Activated naive CD8-positive, alpha-beta T cell treated with anti-CD3 and anti-CD28 coated beads, Interleukin-2, amount 10 ng/mL, durations not matched to agents 7 days and 5 days (primary cell): ENCODE measurements at regions not wholly inside any gene's neighbourhood (a gene's known extent, or its start where the extent isn't known, plus 50 kb on each side); places are given as distances from the start of the nearest gene placed in this dataset.
"Not testable (repeated sequence)": the region's sequence is repeated elsewhere in the genome, so short reads cannot be mapped to it uniquely, and the experiment has no call there.

Source experiments
- ATAC-seq: fragments of 150-1000 bp; cut with Tn5 transposase; one replicate; pipeline ENCODE4 v1.10.0; 2021; ENCODE audit warnings: low read depth, moderate library complexity
- POLR2A ChIA-PET: fragments of 350-600 bp; sonication (Branson Sonifier 250); formaldehyde crosslinking; loops from one replicate; lab custom pipeline; 2021; ENCODE audit warnings: antibody characterized with exemption; lab: Charles Lee
- DNase-seq: peaks from one replicate; pipeline ENCODE4 v3.0.0; 2021
- H3K27ac Mint-ChIP-seq: one replicate; pipeline ENCODE4 v1.8.0; 2022; ENCODE audit warnings: mild to moderate bottlenecking, mixed read lengths
- H3K27me3 Mint-ChIP-seq: one replicate; pipeline ENCODE4 v1.8.0; 2022; ENCODE audit warnings: mild to moderate bottlenecking, moderate library complexity, mixed read lengths
- H3K36me3 Mint-ChIP-seq: one replicate; pipeline ENCODE4 v1.8.0; 2021; ENCODE audit warnings: mild to moderate bottlenecking, mixed read lengths
- H3K4me1 Mint-ChIP-seq: one replicate; pipeline ENCODE4 v1.8.0; 2021; ENCODE audit warnings: mixed read lengths
- H3K4me3 Mint-ChIP-seq: one replicate; pipeline ENCODE4 v1.8.0; 2022; ENCODE audit warnings: mild to moderate bottlenecking, moderate library complexity, mixed read lengths
- H3K9me3 Mint-ChIP-seq: one replicate; pipeline ENCODE4 v1.8.0; 2021; ENCODE audit warnings: mixed read lengths

DNA sequence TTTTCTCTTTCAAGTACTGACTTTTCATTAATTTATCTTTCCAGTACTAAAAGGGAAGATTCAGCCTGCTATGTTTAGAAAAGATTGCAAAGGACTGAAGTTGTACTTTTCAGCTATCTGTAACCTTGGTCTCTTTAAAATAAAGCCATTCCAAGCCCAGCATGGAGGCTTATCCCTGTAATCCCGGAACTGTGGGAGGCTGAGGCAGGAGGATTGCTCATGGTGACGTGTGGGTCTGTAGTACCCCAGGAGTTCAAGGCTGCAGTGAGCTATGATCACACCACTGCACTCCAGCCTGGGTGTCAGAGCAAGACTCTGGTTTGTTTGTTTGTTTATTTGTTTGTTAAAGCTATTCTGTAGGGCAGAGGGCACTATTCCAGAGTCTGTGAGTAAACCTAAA, 50.6 kb upstream of the TMEM170B start:
- Mint-ChIP-seq H3K9me3 (no peaks in the 10 kb centered on the region), H3K4me1 (no peaks in the 10 kb centered on the region), H3K36me3 (no peaks in the 10 kb centered on the region), H3K27ac (no peak overlapping the region), H3K4me3 (no peak overlapping the region), H3K27me3 (peaks cover 7% of the 10 kb centered on the region)
- POLR2A ChIA-PET, result no interaction called here
- DNase-seq (no peak), ATAC-seq (no peak)

DNA sequence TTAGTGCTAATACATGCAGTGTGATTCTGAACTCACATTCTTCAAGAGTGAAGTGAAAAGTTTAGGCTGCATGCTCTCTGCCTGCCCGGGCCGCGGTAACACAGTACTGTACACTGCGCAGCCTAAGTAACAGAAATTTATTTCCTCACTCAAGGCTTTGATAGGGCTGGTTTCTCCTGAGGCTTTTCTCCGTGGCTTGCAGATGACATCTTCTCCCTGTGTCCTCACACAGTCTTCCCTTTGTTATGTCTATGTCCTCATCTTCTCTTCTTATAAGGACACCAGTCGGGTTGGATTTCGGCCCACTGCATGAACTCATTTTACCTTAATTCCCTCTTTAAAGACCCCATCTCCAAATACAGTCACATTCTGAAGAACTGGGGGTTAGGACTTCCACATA, 51.1 kb upstream of the TMEM170B start:
- POLR2A ChIA-PET, result no interaction called here
- DNase-seq (no peak), ATAC-seq (no peak)
- Mint-ChIP-seq H3K36me3 (no peaks in the 10 kb centered on the region), H3K27me3 (peaks cover 7% of the 10 kb centered on the region), H3K9me3 (no peaks in the 10 kb centered on the region), H3K27ac (no peak overlapping the region), H3K4me1 (no peaks in the 10 kb centered on the region), H3K4me3 (no peak overlapping the region)

DNA sequence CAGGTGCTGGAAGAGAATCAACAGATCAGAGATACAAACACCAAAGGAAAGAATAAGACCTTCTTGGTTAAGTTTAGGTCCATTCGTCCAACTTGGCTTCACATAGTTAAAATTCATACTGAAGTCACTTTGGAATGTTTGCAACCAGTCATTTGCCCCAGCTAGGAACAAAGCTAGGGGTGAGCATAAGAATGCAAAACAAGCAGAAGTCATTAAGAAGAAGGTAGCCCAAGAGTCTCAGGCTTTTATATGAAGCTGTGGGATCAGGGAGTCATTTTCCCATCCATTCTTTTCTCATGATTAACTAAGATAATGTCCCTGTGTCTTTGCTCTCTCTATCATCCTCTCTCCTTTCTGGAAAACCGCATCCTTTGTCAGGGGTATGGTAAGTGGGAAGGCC, 51.5 kb upstream of the TMEM170B start:
- POLR2A ChIA-PET, result no interaction called here
- peaks cover 7% of the 10 kb centered on the region for H3K27me3 Mint-ChIP-seq
- H3K4me1 Mint-ChIP-seq, result no peaks in the 10 kb centered on the region
- H3K4me3 Mint-ChIP-seq, result no peak overlapping the region
- DNase-seq, result no peak
- no peaks in the 10 kb centered on the region for H3K9me3 Mint-ChIP-seq
- ATAC-seq, result no peak
- no peaks in the 10 kb centered on the region for H3K36me3 Mint-ChIP-seq
- H3K27ac Mint-ChIP-seq, result no peak overlapping the region

DNA sequence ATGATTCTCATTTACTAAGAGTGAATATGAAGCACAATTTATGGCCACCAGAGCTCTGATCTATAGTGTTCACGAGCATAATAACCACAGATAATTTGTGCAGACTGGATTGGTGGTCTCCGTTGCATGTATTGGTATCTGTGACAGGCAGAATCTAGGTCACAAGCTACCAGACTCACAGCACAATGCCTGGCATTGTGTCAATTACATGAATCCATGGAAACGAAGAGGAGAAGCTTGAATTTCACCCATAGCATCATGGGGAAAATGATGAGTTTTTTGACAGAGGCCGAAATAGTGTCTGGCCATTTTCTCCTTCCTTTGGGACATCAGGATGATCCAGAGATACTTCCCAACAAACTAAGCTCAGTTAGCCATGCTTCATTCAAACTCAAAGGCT, 52.3 kb upstream of the TMEM170B start:
- no peaks in the 10 kb centered on the region for H3K36me3 Mint-ChIP-seq
- H3K9me3 Mint-ChIP-seq, result no peaks in the 10 kb centered on the region
- H3K27ac Mint-ChIP-seq, result no peak overlapping the region
- H3K4me3 Mint-ChIP-seq, result no peak overlapping the region
- peaks cover 8% of the 10 kb centered on the region for H3K27me3 Mint-ChIP-seq
- POLR2A ChIA-PET, result no interaction called here
- no peaks in the 10 kb centered on the region for H3K4me1 Mint-ChIP-seq
- no peak for DNase-seq
- ATAC-seq, result no peak

DNA sequence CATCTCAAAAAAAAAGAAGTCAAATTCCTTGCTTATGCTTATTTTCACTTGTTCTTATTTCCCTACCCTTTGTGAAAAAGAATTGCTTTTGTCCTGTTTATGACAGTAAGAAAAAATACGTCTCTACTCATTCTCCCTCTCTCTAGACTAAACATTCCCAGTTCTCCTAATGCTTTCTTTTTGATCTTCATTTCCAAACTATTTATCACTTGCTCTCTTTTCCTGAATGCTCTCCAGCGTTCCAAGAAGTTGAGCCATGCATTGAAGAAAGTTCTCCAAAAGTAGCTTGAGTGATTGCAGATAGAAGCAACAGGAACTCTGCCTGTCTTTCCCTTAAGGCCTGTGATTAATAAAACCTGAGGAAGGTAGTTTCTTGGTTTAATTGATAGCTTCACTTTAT, 53.1 kb upstream of the TMEM170B start:
- H3K27me3 Mint-ChIP-seq, result peaks cover 3% of the 10 kb centered on the region
- H3K4me1 Mint-ChIP-seq, result no peaks in the 10 kb centered on the region
- no peak overlapping the region for H3K4me3 Mint-ChIP-seq
- DNase-seq (no peak), ATAC-seq (no peak)
- no peaks in the 10 kb centered on the region for H3K9me3 Mint-ChIP-seq
- H3K36me3 Mint-ChIP-seq, result no peaks in the 10 kb centered on the region
- H3K27ac Mint-ChIP-seq, result no peak overlapping the region
- POLR2A ChIA-PET, result no interaction called here

DNA sequence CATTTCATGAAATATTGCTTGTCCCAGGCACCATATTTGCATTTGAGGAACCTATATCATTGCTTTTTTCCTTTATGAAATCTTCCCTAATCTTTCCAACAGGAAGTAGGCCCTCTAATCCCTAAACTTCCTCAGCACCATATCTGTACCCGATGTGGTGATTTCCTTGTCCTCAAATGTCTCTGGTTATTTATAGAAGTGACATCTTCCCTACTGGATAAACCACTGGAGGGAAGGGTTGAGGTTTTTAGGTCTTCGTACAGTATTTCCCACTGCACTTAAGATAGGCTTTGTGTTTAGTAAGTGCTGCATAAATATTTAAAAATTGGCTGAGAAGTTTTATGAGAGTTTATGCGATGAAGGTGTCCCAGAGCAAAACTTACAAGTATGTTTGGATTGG, 54.9 kb upstream of the TMEM170B start:
- Mint-ChIP-seq H3K9me3 (no peaks in the 10 kb centered on the region), H3K4me3 (no peak overlapping the region), H3K4me1 (no peaks in the 10 kb centered on the region), H3K27me3 (peaks cover 3% of the 10 kb centered on the region), H3K36me3 (no peaks in the 10 kb centered on the region), H3K27ac (no peak overlapping the region)
- ATAC-seq (no peak), DNase-seq (no peak)
- POLR2A ChIA-PET, result no interaction called here

DNA sequence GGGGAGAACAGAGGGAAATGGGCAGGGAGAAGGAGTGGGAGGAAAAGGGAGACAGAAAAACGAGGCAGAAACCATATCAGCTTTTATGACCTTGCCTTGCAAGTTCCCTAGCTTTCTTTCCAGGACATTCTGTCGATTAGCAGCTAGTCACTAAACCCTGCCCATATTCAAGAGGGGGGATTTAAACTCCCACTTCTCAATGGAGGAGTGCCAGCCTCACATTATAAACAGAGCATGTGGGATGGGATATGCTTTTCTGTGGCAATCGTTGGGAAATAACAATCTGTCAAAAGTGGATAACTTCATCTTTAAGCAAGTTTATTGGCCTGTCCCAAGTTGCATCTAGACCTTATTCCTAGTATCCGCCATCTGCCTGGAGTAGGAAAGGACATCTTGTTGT, 57.0 kb upstream of the TMEM170B start:
- Mint-ChIP-seq H3K9me3 (no peaks in the 10 kb centered on the region), H3K4me3 (no peak overlapping the region), H3K4me1 (no peaks in the 10 kb centered on the region), H3K27ac (no peak overlapping the region), H3K36me3 (peaks cover 3% of the 10 kb centered on the region), H3K27me3 (peaks cover 17% of the 10 kb centered on the region)
- no peak for ATAC-seq
- DNase-seq, result no peak
- POLR2A ChIA-PET, result no interaction called here

DNA sequence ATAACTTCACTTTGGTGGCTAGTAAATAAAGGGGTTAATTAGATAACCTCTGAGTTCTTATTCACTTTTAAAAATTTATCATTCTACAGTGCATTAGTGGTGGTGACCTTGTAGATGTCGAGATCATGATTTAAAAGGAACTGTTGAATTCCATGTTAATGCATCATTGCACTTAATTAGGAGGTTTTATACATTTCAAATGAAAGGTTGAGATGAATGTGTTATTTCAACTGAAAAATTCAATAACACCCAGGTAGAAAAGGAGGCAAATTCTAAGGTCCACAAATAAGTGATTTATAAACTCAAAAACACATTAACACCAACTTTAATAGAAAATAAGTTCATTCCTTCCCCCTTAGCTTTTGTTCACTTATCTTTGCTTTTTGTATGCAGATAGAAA, 58.3 kb upstream of the TMEM170B start:
- Mint-ChIP-seq H3K27me3 (peaks cover 19% of the 10 kb centered on the region), H3K4me3 (no peak overlapping the region), H3K27ac (no peak overlapping the region), H3K9me3 (no peaks in the 10 kb centered on the region), H3K4me1 (no peaks in the 10 kb centered on the region), H3K36me3 (peaks cover 3% of the 10 kb centered on the region)
- ATAC-seq, result no peak
- DNase-seq, result no peak
- POLR2A ChIA-PET, result no interaction called here

DNA sequence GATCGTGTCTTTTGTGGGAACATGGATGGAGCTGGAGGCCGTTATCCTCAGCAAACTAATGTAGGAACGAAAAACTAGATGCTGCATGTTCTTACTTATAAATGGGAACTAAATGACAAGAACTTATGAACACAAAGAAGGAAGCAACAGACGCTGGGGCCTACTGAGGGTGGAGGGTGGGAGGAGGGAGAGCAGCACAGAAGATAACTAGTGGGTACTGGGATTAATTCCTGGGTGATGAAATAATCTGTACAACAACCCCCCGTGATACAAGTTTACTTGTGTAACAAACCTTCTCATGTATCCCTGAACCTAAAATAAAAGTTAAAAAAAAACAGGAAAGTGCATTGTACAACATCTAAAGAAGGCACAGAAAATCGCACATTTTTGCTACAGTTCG, 59.0 kb upstream of the TMEM170B start:
- Mint-ChIP-seq H3K36me3 (peaks cover 3% of the 10 kb centered on the region), H3K9me3 (no peaks in the 10 kb centered on the region), H3K27ac (no peak overlapping the region), H3K27me3 (peaks cover 21% of the 10 kb centered on the region), H3K4me3 (no peak overlapping the region), H3K4me1 (no peaks in the 10 kb centered on the region)
- ATAC-seq, result no peak
- no peak for DNase-seq
- POLR2A ChIA-PET, result no interaction called here

DNA sequence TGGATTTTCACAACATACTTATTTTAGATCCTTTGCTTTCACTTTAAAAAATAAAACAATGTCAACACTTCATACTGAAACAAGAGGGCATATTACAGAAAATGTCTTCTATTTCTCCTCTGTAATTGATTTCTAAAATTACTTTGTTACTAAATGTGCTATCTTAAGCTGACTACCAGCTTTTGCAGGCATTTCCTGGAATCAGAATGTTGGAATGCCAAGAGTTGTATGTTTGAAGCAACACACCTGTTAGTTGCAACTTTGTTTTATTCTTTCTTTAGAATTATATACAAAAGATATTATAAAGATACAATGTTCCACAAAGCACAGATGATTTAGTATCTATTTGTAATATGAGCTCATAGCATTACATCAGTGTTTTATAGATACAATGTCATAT, 62.5 kb upstream of the TMEM170B start:
- no peaks in the 10 kb centered on the region for H3K9me3 Mint-ChIP-seq
- POLR2A ChIA-PET, result no interaction called here
- DNase-seq (no peak), ATAC-seq (no peak)
- peaks cover 17% of the 10 kb centered on the region for H3K27me3 Mint-ChIP-seq
- H3K4me1 Mint-ChIP-seq, result no peaks in the 10 kb centered on the region
- H3K36me3 Mint-ChIP-seq, result peaks cover 3% of the 10 kb centered on the region
- H3K27ac Mint-ChIP-seq, result no peak overlapping the region
- no peak overlapping the region for H3K4me3 Mint-ChIP-seq

DNA sequence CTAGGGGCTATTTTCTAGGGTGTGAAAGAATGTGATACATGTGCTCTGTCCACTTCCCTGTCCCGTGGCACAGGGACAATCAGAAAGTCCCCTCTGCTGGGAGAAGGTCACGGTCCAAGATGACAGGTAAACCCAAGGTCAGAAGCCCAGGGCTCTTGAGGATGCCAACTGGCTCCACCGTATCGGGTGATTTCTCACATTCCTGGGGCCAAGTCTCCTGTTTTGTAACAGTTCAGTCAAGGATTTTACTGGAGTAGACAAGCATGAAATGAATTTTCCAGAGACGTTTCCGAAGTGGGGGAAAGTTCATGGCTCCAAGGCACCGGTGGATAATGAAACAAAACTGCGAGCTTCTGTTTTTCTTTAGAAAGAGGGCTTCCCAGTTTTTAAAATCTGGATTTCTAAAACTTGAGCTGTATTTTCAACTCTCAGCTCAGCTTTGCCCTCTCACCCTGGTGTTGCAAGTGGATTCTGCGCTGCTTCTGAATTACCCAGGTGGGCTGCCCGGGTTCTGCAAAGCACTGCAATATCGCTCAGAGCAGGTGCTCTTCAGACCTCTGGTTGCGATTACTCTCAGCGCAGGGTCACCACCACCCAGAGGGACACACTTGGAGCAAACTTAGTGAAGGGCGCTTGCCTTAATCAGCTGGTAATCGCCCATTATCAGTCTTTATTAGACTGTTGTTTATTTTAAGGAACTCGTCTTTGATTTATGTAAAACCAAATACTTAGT, 64.4 kb upstream of the TMEM170B start:
- no peaks in the 10 kb centered on the region for H3K4me1 Mint-ChIP-seq
- peaks cover 3% of the 10 kb centered on the region for H3K36me3 Mint-ChIP-seq
- peaks cover 17% of the 10 kb centered on the region for H3K27me3 Mint-ChIP-seq
- DNase-seq (no peak), ATAC-seq (no peak)
- no peak overlapping the region for H3K27ac Mint-ChIP-seq
- POLR2A ChIA-PET, result no interaction called here
- H3K9me3 Mint-ChIP-seq, result no peaks in the 10 kb centered on the region
- no peak overlapping the region for H3K4me3 Mint-ChIP-seq

DNA sequence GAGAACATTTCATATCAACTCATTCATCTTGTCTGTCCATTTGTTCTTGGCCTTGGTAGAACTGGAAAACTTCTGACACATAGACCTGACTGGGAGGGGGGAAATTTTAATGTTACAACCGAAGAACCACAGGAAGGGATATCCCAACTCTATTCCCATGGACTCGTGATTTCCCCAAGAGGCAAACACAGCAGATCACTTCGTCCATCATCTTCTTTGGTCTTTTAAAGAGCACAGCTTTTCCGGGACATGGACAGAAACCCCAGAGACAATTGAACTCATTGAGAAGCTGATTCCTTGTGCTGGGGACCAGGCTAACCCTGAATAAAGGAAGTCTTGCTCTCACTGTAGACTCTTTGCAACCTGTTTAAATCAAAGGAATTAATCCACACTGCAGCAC, 66.3 kb upstream of the TMEM170B start:
- ATAC-seq (no peak), DNase-seq (no peak)
- Mint-ChIP-seq H3K4me3 (no peak overlapping the region), H3K27me3 (peaks cover 10% of the 10 kb centered on the region), H3K9me3 (no peaks in the 10 kb centered on the region), H3K4me1 (no peaks in the 10 kb centered on the region), H3K27ac (no peak overlapping the region), H3K36me3 (no peaks in the 10 kb centered on the region)
- POLR2A ChIA-PET, result no interaction called here

DNA sequence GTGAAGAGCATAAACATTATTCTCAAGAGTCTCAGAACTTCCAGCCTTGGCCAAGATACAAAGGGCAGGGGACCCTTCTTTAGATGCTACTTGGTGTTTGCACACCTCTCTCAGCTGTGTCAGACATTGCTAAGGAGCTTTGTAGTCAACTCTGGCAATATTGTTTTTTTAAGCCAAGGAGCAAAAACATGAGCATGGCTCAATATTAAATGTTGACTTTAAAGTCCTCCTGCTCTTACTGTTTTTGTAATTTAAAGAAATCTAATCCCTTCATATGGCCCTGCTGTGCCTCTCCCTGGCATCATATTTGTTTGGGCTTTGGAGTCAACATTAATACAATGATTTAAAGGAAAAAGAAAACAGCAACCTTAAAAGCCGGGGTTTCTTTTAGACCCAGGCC, 67.9 kb upstream of the TMEM170B start:
- DNase-seq (no peak), ATAC-seq (no peak)
- Mint-ChIP-seq H3K27me3 (peaks cover 4% of the 10 kb centered on the region), H3K4me3 (no peak overlapping the region), H3K36me3 (no peaks in the 10 kb centered on the region), H3K27ac (no peak overlapping the region), H3K4me1 (no peaks in the 10 kb centered on the region), H3K9me3 (no peaks in the 10 kb centered on the region)
- POLR2A ChIA-PET, result no interaction called here

DNA sequence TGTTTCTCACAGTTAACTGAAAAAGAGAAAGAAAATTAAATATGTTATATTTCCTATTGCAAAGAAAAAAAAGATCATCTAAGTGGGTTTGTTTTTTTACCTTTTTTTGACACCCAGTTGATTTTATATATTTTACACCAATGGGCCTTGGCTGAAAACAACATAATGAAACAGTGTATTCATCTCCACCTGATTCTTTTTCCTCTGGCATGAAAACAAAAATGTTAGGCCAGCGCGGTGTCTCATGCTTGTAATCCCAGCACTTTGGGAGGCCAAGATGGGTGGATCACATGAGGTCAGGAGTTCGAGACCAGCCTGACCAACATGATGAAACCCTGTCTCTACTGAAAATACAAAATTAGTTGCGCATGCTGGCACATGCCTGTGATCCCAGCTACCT, 69.3 kb upstream of the TMEM170B start:
- H3K4me3 Mint-ChIP-seq, H3K4me1 Mint-ChIP-seq, H3K36me3 Mint-ChIP-seq, DNase-seq, H3K9me3 Mint-ChIP-seq, ATAC-seq, H3K27ac Mint-ChIP-seq, POLR2A ChIA-PET, H3K27me3 Mint-ChIP-seq: not testable (repeated sequence)

DNA sequence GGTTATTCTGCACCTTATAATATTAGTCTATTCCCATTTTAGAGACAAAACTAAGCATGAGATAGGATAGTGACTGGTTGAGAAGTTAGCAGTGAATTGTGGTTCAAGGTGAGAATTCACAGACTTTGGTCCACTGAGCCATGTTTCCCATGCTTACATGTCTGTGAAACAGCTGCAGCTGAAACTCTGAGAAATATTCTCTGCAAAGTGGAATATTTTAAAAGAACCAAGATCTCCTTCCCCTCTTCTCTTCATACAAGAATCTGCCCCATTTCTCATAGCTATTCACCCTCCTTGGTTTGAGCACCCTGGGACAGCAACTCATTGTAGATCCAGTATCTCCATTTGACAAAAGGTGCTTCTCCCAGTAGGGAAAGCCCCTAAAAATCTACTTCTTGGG, 70.2 kb upstream of the TMEM170B start:
- H3K4me3 Mint-ChIP-seq, result no peak overlapping the region
- H3K27me3 Mint-ChIP-seq, result no peaks in the 10 kb centered on the region
- no peaks in the 10 kb centered on the region for H3K36me3 Mint-ChIP-seq
- DNase-seq (no peak), ATAC-seq (no peak)
- H3K4me1 Mint-ChIP-seq, result no peaks in the 10 kb centered on the region
- no peak overlapping the region for H3K27ac Mint-ChIP-seq
- peaks cover 2% of the 10 kb centered on the region for H3K9me3 Mint-ChIP-seq
- POLR2A ChIA-PET, result no interaction called here
